HepG2 (cell line): ENCODE measurements at regions not wholly inside any gene's neighbourhood (a gene's known extent, or its start where the extent isn't known, plus 50 kb on each side); places are given as distances from the start of the nearest gene placed in this dataset.

Source experiments
- ATAC-seq: fragments of 200-7000 bp; cut with Tn5 transposase; 3 replicates; pipeline ENCODE4 v1.9.1; 2020; ENCODE audit warnings: mild to moderate bottlenecking, moderate library complexity
- BruUV-seq: library from RNA; stranded (reverse); fragments of 400-500 nt; replicated peaks from 2 replicates; lab custom pipeline; 2021; lab: Mats Ljungman, UMichigan
- CTCF ChIA-PET: fragments of 300-600 bp; formaldehyde crosslinking; extraction: SDS; loops from one replicate; lab custom pipeline; 2021; ENCODE audit warnings: low total read pairs, inconsistent platforms, low intra/inter-chr PET ratio; lab: Yijun Ruan, JAX
- POLR2A ChIA-PET: fragments of 350-600 bp; sonication (Branson Sonifier 250); formaldehyde crosslinking; loops from one replicate; lab custom pipeline; 2020; ENCODE audit warnings: antibody characterized with exemption, inconsistent platforms; lab: Yijun Ruan, JAX
- DNase-seq: peaks from one replicate; pipeline ENCODE4 v3.0.0-alpha.2; 2015; ENCODE audit warnings: low spot score
- FAIRE-seq: peaks from 3 replicates; lab custom pipeline; 2011; peaks lifted over from hg19 to GRCh38; lab: Jason Lieb, UNC
- H2AFZ ChIP-seq: one replicate; pipeline ENCODE4 v1.6.1; 2011; ENCODE audit warnings: low read length, inconsistent platforms
- H3K27ac ChIP-seq: fragments of 300-600 bp; 3 replicates; pipeline ENCODE4 v1.8.0; 2011; ENCODE audit warnings: mixed run types, mild to moderate bottlenecking, mixed read lengths, low read length, inconsistent platforms; ENCODE audit not compliant: insufficient read depth; ENCODE audit errors: extremely low read length
- H3K27me3 ChIP-seq, 2 experiments: fragments of 200-600 bp in 1 of 2; 2 replicates in 1 of 2; 3 replicates in 1 of 2; pipeline versions ENCODE4 v1.6.0 to v1.8.0; 2011; ENCODE audit warnings: low read length in 2 of 2, mild to moderate bottlenecking in 2 of 2, moderate library complexity in 2 of 2, inconsistent platforms in 1 of 2; ENCODE audit not compliant: insufficient read depth in 2 of 2, control insufficient read depth in 1 of 2
- H3K36me3 ChIP-seq, 2 experiments: fragments of 200-600 bp in 1 of 2; replicated peaks in 1 of 2; 2 replicates in 1 of 2; 3 replicates in 1 of 2; pipeline versions ENCODE4 v1.5.1 to v1.8.0; 2011; ENCODE audit warnings: low read length in 2 of 2, inconsistent platforms in 1 of 2; ENCODE audit not compliant: insufficient read depth in 2 of 2, control insufficient read depth in 1 of 2
- H3K4me1 ChIP-seq: 2 replicates; pipeline ENCODE4 v1.5.1; 2012; ENCODE audit warnings: low read length, inconsistent platforms; ENCODE audit not compliant: insufficient read depth
- H3K4me2 ChIP-seq: 2 replicates; pipeline ENCODE4 v1.6.0; 2011; ENCODE audit warnings: low read depth, low read length, inconsistent platforms
- H3K4me3 ChIP-seq, 3 experiments: fragments of 200-600 bp in 1 of 3; sonication (generic), shearing (Covaris generic) in 1 of 3; replicated peaks in 1 of 3; 2 replicates each; pipeline ENCODE4 v1.5.1; 2011 to 2016; ENCODE audit warnings: low read length in 3 of 3, inconsistent platforms in 2 of 3, low read depth in 2 of 3, mild to moderate bottlenecking in 2 of 3, control low read depth in 1 of 3, mixed read lengths in 1 of 3; ENCODE audit not compliant: insufficient read depth in 1 of 3
- H3K79me2 ChIP-seq: one replicate; pipeline ENCODE4 v1.6.1; 2011; ENCODE audit warnings: low read length, inconsistent platforms; ENCODE audit not compliant: insufficient read depth
- H3K9ac ChIP-seq: 2 replicates; pipeline ENCODE4 v1.6.0; 2011; ENCODE audit warnings: mild to moderate bottlenecking, low read depth, low read length, inconsistent platforms; ENCODE audit not compliant: insufficient read depth
- H3K9me3 ChIP-seq: 2 replicates; pipeline ENCODE4 v1.5.1; 2012; ENCODE audit warnings: mild to moderate bottlenecking, low read length
- H4K20me1 ChIP-seq: 2 replicates; pipeline ENCODE4 v1.6.0; 2011; ENCODE audit warnings: inconsistent platforms, mild to moderate bottlenecking, low read length, moderate library complexity; ENCODE audit not compliant: insufficient read depth
- ARNT2 ChIP-seq: sonication (generic); formaldehyde crosslinking; IDR thresholded peaks from 2 replicates; pipeline ENCODE4 v1.8.0; 2022; ENCODE audit warnings: mild to moderate bottlenecking, low read depth, missing genetic modification reagents, moderate library complexity
- BHLHE40 ChIP-seq: IDR thresholded peaks from 2 replicates; pipeline ENCODE4 v1.6.1; 2011; ENCODE audit warnings: low read length, improper control_type of control experiment
- MIXL1 ChIP-seq: IDR thresholded peaks from 2 replicates; pipeline ENCODE4 v1.6.1; 2016
- NCOA2 ChIP-seq: sonication (generic); formaldehyde crosslinking; IDR thresholded peaks from 2 replicates; pipeline ENCODE4 v1.8.0; 2022; ENCODE audit warnings: inconsistent platforms
- STAG1 ChIP-seq: sonication (generic); formaldehyde crosslinking; IDR thresholded peaks from 2 replicates; pipeline ENCODE4 v1.4.0; 2020; ENCODE audit warnings: missing genetic modification reagents
- ZNF333 ChIP-seq: sonication (generic); formaldehyde crosslinking; IDR thresholded peaks from 2 replicates; pipeline ENCODE4 v1.4.0; 2020; ENCODE audit warnings: mild to moderate bottlenecking, missing genetic modification reagents, borderline replicate concordance
- WGBS: methylation state at CpG from one replicate; pipeline ENCODE4 v1.1.6; 2017; ENCODE audit warnings: low lambda C conversion rate; 5-methylcytosine and 5-hydroxymethylcytosine counted together
- in situ Hi-C: cut with HindIII; loops from 2 replicates; pipeline ENCODE4 v1.10.0; 2017; ENCODE audit warnings: low pct_unique_long_range_greater_than_20kb; ENCODE audit not compliant: extremely low pct_ligation_motif_present
- intact Hi-C: fragments of 100-400 bp; cut with micrococcal nuclease; formaldehyde crosslinking; loops from one replicate; pipeline ENCODE4 v1.10.0; 2022; ENCODE audit not compliant: unreplicated experiment
- TF ChIP-seq, protein P1 (sequence below): sonication (generic); formaldehyde crosslinking; IDR thresholded peaks from 2 replicates; pipeline ENCODE4 v1.5.1; 2020; ENCODE audit warnings: mild to moderate bottlenecking, missing genetic modification reagents, moderate library complexity
- TF ChIP-seq, protein P2 (sequence below): sonication (generic); formaldehyde crosslinking; IDR thresholded peaks from 2 replicates; pipeline ENCODE4 v1.8.1; 2023; ENCODE audit warnings: mild to moderate bottlenecking, missing genetic modification reagents

DNA sequence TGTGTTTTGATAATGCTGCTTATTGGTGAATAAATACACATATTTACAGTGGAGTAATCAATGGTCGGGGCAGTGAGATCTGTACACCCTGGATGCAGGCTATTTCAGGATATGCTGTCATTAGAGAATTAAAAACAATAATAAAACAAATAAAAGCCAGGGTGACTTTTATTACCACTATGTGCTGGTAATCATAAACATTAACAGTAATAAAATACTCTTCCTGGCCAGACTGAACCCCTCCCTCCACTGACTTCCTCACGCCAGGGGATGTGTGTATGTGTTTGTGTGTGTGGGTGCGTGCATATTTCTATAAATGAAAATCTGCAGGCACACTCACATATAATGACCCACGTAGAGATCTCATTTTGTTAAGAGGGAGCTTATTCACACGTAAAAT lies 98.0 kb upstream of the MAP9 start:
- no peak overlapping the region for H3K4me3 ChIP-seq
- no peak overlapping the region for H3K9ac ChIP-seq
- BruUV-seq: no TSS peak
- H2AFZ ChIP-seq: no peak overlapping the region
- ChIA-PET POLR2A (no interaction called here), CTCF (no interaction called here)
- H3K27ac ChIP-seq: no peak overlapping the region
- no peaks in the 10 kb centered on the region for H3K79me2 ChIP-seq
- H3K4me1 ChIP-seq: no peaks in the 10 kb centered on the region
- WGBS: under 1% methylated on average over 5 of the region's 5 CpGs
- no peak for FAIRE-seq
- no peaks in the 10 kb centered on the region for H3K9me3 ChIP-seq
- no peak for ATAC-seq
- H3K4me2 ChIP-seq: no peak overlapping the region
- DNase-seq: no peak
- no peaks in the 10 kb centered on the region for H3K36me3 ChIP-seq
- in situ Hi-C loops (no loop called here), intact Hi-C loops (no loop called here)
- TF ChIP-seq STAG1 (no peak), ZNF333 (CRISPR knock-in tag) (no peak), BHLHE40 (no peak)
- H3K27me3 ChIP-seq: no peaks in the 10 kb centered on the region; a peak in 1 of 5 replicates
- no peaks in the 10 kb centered on the region for H4K20me1 ChIP-seq

DNA sequence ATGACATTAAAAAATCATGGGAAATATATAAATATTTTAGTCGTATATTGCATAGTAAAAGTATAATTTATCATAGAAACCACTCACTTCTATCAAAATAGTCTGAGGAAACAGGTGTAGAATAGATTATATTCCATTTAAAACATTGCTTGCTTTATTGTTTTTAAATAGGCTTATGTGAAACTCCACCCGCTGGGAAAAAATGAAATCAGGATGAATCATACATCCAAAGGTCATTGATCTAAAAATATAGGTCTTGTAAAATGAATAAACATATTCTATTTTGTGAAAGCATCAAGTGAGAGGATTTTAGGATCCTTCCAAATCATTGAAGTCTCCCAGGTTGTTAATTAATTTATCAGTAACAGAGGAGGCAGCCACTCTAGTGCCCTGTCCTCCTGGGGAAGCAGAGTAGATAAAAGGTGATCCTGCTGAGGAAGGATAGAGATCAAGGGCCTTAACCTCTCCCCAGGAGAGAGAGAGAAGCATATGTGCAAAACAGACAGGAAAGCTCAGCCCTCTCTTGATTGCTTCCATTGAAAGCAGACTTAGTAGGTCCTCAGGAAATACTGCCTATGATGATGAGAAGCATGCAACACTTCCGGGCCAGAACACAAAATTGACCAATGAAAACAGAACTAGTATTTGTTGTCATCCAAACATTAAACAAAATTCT lies 96.8 kb upstream of the MAP9 start:
- intact Hi-C loops (no loop called here), in situ Hi-C loops (no loop called here)
- no peaks in the 10 kb centered on the region for H3K4me1 ChIP-seq
- DNase-seq (no peak), FAIRE-seq (no peak), ATAC-seq (no peak)
- H4K20me1 ChIP-seq: no peaks in the 10 kb centered on the region
- no peak overlapping the region for H3K9ac ChIP-seq
- no peaks in the 10 kb centered on the region for H3K9me3 ChIP-seq
- no peak overlapping the region for H3K4me3 ChIP-seq
- no peak for TF ChIP-seq MIXL1 (CRISPR knock-in tag)
- TF ChIP-seq, protein P1, sequence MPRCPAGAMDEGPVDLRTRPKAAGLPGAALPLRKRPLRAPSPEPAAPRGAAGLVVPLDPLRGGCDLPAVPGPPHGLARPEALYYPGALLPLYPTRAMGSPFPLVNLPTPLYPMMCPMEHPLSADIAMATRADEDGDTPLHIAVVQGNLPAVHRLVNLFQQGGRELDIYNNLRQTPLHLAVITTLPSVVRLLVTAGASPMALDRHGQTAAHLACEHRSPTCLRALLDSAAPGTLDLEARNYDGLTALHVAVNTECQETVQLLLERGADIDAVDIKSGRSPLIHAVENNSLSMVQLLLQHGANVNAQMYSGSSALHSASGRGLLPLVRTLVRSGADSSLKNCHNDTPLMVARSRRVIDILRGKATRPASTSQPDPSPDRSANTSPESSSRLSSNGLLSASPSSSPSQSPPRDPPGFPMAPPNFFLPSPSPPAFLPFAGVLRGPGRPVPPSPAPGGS (CRISPR knock-in tag): no peak
- no peak for TF ChIP-seq ARNT2 (CRISPR knock-in tag)
- TF ChIP-seq, protein P2, sequence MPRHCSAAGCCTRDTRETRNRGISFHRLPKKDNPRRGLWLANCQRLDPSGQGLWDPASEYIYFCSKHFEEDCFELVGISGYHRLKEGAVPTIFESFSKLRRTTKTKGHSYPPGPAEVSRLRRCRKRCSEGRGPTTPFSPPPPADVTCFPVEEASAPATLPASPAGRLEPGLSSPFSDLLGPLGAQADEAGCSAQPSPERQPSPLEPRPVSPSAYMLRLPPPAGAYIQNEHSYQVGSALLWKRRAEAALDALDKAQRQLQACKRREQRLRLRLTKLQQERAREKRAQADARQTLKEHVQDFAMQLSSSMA (CRISPR knock-in tag): no peak
- TF ChIP-seq NCOA2 (CRISPR knock-in tag): no peak
- POLR2A ChIA-PET: no interaction called here
- H3K36me3 ChIP-seq: no peaks in the 10 kb centered on the region
- no peak overlapping the region for H3K4me2 ChIP-seq
- CTCF ChIA-PET: no interaction called here
- WGBS: 0% methylated on average over 3 of the region's 3 CpGs
- H3K79me2 ChIP-seq: no peaks in the 10 kb centered on the region
- BruUV-seq: no TSS peak
- H3K27ac ChIP-seq: no peak overlapping the region
- H3K27me3 ChIP-seq: no peaks in the 10 kb centered on the region; a peak in 1 of 5 replicates
- H2AFZ ChIP-seq: no peak overlapping the region
